ENCODE measurements at regions not wholly inside any gene's neighbourhood (a gene's known extent, or its start where the extent isn't known, plus 50 kb on each side); places are given as distances from the start of the nearest gene placed in this dataset.

- TF ChIP-seq, protein P1, sequence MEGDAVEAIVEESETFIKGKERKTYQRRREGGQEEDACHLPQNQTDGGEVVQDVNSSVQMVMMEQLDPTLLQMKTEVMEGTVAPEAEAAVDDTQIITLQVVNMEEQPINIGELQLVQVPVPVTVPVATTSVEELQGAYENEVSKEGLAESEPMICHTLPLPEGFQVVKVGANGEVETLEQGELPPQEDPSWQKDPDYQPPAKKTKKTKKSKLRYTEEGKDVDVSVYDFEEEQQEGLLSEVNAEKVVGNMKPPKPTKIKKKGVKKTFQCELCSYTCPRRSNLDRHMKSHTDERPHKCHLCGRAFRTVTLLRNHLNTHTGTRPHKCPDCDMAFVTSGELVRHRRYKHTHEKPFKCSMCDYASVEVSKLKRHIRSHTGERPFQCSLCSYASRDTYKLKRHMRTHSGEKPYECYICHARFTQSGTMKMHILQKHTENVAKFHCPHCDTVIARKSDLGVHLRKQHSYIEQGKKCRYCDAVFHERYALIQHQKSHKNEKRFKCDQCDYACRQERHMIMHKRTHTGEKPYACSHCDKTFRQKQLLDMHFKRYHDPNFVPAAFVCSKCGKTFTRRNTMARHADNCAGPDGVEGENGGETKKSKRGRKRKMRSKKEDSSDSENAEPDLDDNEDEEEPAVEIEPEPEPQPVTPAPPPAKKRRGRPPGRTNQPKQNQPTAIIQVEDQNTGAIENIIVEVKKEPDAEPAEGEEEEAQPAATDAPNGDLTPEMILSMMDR (IDR thresholded peaks at IDR 0.05; ENCODE audit: low read depth, low read length, poor library complexity, severe bottlenecking): no peak
- no peak for TF ChIP-seq EZH2phosphoT487 (IDR thresholded peaks at IDR 0.05; ENCODE audit: borderline replicate concordance, low read length)
Measured at GRCh38 chr2:19811186-19811585, 90.6 kb downstream of the TTC32 start.

All from DOHH2 (cell line).